WERI-Rb-1 (cell line): ENCODE measurements at regions not wholly inside any gene's neighbourhood (a gene's known extent, or its start where the extent isn't known, plus 50 kb on each side); places are given as distances from the start of the nearest gene placed in this dataset.

ENCODE experiments used
- DNase-seq: peaks from one replicate; pipeline ENCODE4 v3.0.0-alpha.2; 2020
- H3K27ac ChIP-seq: fragments of 250-450 bp; sonication (Bioruptor Pico); 2 replicates; pipeline ENCODE4 v1.5.1; 2020; ENCODE audit warnings: mild to moderate bottlenecking, moderate library complexity
- H3K27me3 ChIP-seq: fragments of 250-450 bp; sonication (Bioruptor Pico); 2 replicates; pipeline ENCODE4 v1.5.1; 2021; ENCODE audit warnings: mild to moderate bottlenecking, low read depth, moderate library complexity; ENCODE audit not compliant: insufficient read depth, severe bottlenecking
- H3K36me3 ChIP-seq: fragments of 250-450 bp; sonication (Bioruptor Pico); 2 replicates; pipeline ENCODE4 v1.5.1; 2020; ENCODE audit warnings: mild to moderate bottlenecking, moderate library complexity
- H3K4me3 ChIP-seq: 2 replicates; pipeline ENCODE4 v1.5.1; 2011; ENCODE audit warnings: low read depth, mild to moderate bottlenecking, control low read depth, low read length
- H3K9me3 ChIP-seq: fragments of 250-450 bp; sonication (Bioruptor Pico); 2 replicates; pipeline ENCODE4 v1.5.1; 2021; ENCODE audit warnings: mild to moderate bottlenecking, moderate library complexity; ENCODE audit not compliant: severe bottlenecking
- TF ChIP-seq, protein P1 (sequence below): IDR thresholded peaks from 2 replicates; pipeline ENCODE4 v1.5.1; 2011; ENCODE audit warnings: low read depth, mild to moderate bottlenecking, control low read depth, inconsistent platforms, low read length

DNA sequence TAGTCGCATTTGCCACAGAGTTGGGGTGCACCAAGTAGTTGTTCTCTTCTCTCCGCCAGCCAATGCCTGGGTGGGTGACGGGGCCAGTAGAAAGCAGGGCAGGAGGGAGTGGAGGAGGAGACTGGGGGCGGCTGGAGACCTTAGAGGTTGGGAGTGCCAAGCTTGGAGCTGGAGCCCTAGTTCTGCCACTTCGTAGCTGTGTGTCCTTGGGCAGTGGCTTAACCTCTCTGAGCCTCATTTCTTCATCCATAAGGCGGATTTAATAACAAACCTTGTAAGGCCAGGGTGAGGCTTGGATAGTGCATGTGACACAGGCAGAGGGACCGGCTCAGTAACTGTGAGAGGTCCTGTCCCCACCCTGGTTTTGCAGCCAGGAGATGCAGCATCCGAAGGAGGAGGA is 81.1 kb upstream of the LHX5 start:
- Histone ChIP-seq H3K27ac (no peak overlapping the region), H3K36me3 (no peaks in the 10 kb centered on the region), H3K27me3 (peaks cover 23% of the 10 kb centered on the region), H3K9me3 (peaks cover 3% of the 10 kb centered on the region), H3K4me3 (no peak overlapping the region)
- TF ChIP-seq, protein P1, sequence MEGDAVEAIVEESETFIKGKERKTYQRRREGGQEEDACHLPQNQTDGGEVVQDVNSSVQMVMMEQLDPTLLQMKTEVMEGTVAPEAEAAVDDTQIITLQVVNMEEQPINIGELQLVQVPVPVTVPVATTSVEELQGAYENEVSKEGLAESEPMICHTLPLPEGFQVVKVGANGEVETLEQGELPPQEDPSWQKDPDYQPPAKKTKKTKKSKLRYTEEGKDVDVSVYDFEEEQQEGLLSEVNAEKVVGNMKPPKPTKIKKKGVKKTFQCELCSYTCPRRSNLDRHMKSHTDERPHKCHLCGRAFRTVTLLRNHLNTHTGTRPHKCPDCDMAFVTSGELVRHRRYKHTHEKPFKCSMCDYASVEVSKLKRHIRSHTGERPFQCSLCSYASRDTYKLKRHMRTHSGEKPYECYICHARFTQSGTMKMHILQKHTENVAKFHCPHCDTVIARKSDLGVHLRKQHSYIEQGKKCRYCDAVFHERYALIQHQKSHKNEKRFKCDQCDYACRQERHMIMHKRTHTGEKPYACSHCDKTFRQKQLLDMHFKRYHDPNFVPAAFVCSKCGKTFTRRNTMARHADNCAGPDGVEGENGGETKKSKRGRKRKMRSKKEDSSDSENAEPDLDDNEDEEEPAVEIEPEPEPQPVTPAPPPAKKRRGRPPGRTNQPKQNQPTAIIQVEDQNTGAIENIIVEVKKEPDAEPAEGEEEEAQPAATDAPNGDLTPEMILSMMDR, result no peak
- no peak for DNase-seq

DNA sequence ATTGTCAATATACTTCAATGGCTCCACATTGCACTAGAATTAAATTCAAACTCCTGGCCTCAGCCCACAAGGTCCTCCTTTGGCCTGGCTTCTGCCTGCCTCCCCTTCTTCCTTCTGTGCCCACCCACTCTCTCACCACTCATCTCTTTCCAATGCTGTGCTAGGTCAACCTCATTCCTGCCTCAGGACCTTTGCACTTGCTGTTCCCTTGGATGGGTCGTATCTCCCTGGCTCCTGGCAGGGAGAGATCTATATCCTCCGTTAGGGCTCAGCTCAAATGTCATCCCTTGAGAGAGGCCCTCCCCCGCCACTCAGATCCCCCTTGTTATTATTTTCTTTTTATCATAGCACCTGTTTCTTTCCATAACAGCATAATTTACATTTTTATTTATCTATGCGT is 79.9 kb upstream of the LHX5 start:
- Histone ChIP-seq H3K36me3 (no peaks in the 10 kb centered on the region), H3K27me3 (peaks cover 23% of the 10 kb centered on the region), H3K4me3 (no peak overlapping the region), H3K27ac (no peak overlapping the region), H3K9me3 (peaks cover 3% of the 10 kb centered on the region)
- no peak for DNase-seq
- TF ChIP-seq, protein P1, result no peak

DNA sequence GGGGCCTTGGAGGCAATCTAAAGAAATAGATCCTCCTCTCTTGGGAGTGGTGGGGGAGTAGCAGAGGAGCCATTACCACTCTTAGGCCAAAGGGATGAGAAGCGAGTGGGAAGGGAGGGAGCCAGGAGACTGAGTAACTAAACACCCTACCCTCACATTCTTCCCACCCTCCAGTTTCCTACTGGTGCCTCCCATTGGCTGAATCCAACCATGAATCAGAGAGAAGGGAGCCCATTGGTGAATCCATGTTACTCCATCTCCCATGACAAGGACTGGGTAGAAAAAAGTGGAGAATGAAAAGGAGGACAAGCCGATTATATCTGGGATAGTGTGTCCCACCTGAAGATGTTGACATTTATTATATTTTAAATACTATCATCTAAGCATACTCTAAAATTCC is 76.8 kb upstream of the LHX5 start:
- TF ChIP-seq, protein P1, result no peak
- DNase-seq, result no peak
- Histone ChIP-seq H3K9me3 (peaks cover 3% of the 10 kb centered on the region), H3K27me3 (peaks cover 21% of the 10 kb centered on the region), H3K4me3 (no peak overlapping the region), H3K27ac (no peak overlapping the region), H3K36me3 (no peaks in the 10 kb centered on the region)

DNA sequence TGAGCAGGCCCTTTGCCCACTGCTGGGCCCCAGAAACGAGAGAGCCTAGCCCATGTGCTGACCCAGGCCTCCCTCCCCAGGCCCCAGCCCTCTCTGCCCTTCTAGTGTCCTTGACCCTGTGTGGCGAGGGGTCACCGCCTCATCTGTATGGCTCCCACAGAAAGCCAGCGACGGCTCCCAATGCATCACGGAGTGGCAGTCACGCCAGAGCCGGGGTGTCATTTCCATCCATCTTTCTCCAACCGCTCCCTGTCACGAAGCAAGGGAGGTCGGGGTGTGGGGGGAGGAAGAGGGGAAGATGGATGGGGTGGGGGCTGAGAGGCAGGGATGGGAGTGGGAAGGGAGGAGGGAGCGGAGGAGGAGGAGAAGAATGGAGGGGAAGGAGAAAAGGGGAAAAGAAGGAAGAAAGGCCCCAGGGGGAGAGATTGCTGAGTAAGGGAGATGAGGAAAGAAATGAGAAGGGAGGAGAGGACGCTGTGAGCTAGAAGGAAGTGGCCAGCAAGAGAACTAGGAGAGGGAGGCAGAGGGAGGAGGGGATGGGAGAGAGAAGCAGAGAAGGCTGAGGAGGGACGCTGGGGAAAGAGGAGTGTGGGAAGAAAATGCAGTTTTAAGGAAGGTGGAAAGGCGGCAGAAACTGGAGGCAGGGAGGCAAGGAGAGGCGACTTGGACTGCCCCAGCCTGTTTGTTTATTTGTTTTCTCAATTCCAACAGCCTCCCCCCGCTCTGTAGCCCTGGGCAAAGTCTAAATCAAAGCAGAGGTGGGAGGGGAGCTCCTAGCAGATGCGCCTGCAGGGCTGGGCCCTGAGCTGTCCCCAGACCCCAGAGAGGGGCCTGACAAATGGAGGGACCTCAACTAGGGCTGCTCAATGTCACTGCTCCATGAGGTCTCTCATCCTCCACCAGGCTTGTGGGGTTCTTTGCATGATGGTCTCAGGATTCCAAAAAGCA is 75.5 kb upstream of the LHX5 start:
- TF ChIP-seq, protein P1, result no peak
- DNase-seq, result no peak
- Histone ChIP-seq H3K27ac (no peak overlapping the region), H3K9me3 (peaks cover 3% of the 10 kb centered on the region), H3K36me3 (no peaks in the 10 kb centered on the region), H3K27me3 (peaks cover 21% of the 10 kb centered on the region), H3K4me3 (no peak overlapping the region)

- H3K4me3 ChIP-seq, result no peak overlapping the region
- TF ChIP-seq, protein P1, result no peak
- DNase-seq, result no peak
Observed at GRCh38 chr12:113537751-113538087, 66.0 kb upstream of the LHX5 start.

More at GRCh38 chr12:113537751-113538087, 66.0 kb upstream of the LHX5 start:
- no peaks in the 10 kb centered on the region for H3K9me3 ChIP-seq
- peaks cover 6% of the 10 kb centered on the region for H3K27me3 ChIP-seq
- H3K36me3 ChIP-seq, result no peaks in the 10 kb centered on the region
- no peak overlapping the region for H3K27ac ChIP-seq
